Keratinocyte (primary cell): ENCODE measurements at regions not wholly inside any gene's neighbourhood (a gene's known extent, or its start where the extent isn't known, plus 50 kb on each side); places are given as distances from the start of the nearest gene placed in this dataset.

Experiments used
- DNase-seq: peaks from one replicate; pipeline ENCODE4 v3.0.0-alpha.2; 2011; ENCODE audit warnings: low read depth, missing footprints, low spot score
- FAIRE-seq: peaks from 2 replicates; lab custom pipeline; 2011; peaks lifted over from hg19 to GRCh38; lab: Jason Lieb, UNC
- H2AFZ ChIP-seq: 2 replicates; pipeline ENCODE4 v1.6.0; 2012; ENCODE audit warnings: low read length, control low read depth, inconsistent platforms; ENCODE audit not compliant: control insufficient read depth
- H3K27ac ChIP-seq: 2 replicates; pipeline ENCODE4 v1.5.1; 2011; ENCODE audit warnings: low read length; ENCODE audit not compliant: control insufficient read depth, insufficient read depth
- H3K27me3 ChIP-seq: 3 replicates; pipeline ENCODE4 v1.6.0; 2011; ENCODE audit warnings: low read length; ENCODE audit not compliant: control insufficient read depth, insufficient read depth; ENCODE audit errors: extremely low read depth
- H3K36me3 ChIP-seq, 2 experiments: 2 replicates in 1 of 2; 3 replicates in 1 of 2; pipeline ENCODE4 v1.5.1; 2011; ENCODE audit warnings: low read length in 2 of 2, mild to moderate bottlenecking in 1 of 2; ENCODE audit not compliant: control insufficient read depth in 2 of 2, insufficient read depth in 2 of 2; ENCODE audit errors: extremely low read depth in 1 of 2
- H3K4me1 ChIP-seq: 3 replicates; pipeline ENCODE4 v1.5.1; 2011; ENCODE audit warnings: low read length; ENCODE audit not compliant: control insufficient read depth, insufficient read depth; ENCODE audit errors: extremely low read depth
- H3K4me2 ChIP-seq: 3 replicates; pipeline ENCODE4 v1.6.0; 2011; ENCODE audit warnings: low read depth, low read length; ENCODE audit not compliant: control insufficient read depth, insufficient read depth; ENCODE audit errors: extremely low read depth
- H3K4me3 ChIP-seq, 3 experiments: fragments of 200-600 bp in 1 of 3; sonication (generic) in 1 of 3; 2 replicates in 2 of 3; 3 replicates in 1 of 3; pipeline ENCODE4 v1.5.1; 2011 to 2016; ENCODE audit warnings: low read length in 3 of 3, mild to moderate bottlenecking in 3 of 3, control low read depth in 2 of 3, inconsistent platforms in 1 of 3, low read depth in 1 of 3, mixed read lengths in 1 of 3, mixed run types in 1 of 3, moderate library complexity in 1 of 3; ENCODE audit not compliant: control insufficient read depth in 2 of 3, insufficient read depth in 2 of 3; ENCODE audit errors: extremely low read depth in 1 of 3
- H3K79me2 ChIP-seq: 2 replicates; pipeline ENCODE4 v1.6.0; 2012; ENCODE audit warnings: low read length; ENCODE audit not compliant: control insufficient read depth, insufficient read depth
- H3K9ac ChIP-seq: 3 replicates; pipeline ENCODE4 v1.6.0; 2011; ENCODE audit warnings: low read length; ENCODE audit not compliant: control insufficient read depth, insufficient read depth; ENCODE audit errors: extremely low read depth
- H3K9me1 ChIP-seq: 3 replicates; pipeline ENCODE4 v1.6.0; 2011; ENCODE audit warnings: low read length; ENCODE audit not compliant: control insufficient read depth, insufficient read depth; ENCODE audit errors: extremely low read depth
- H3K9me3 ChIP-seq: 2 replicates; pipeline ENCODE4 v1.5.1; 2012; ENCODE audit warnings: low read depth, low read length; ENCODE audit not compliant: control insufficient read depth
- H4K20me1 ChIP-seq: 3 replicates; pipeline ENCODE4 v1.6.0; 2011; ENCODE audit warnings: low read length; ENCODE audit not compliant: control insufficient read depth, insufficient read depth; ENCODE audit errors: extremely low read depth
- EZH2 ChIP-seq: IDR thresholded peaks from one replicate; pipeline ENCODE4 v1.6.1; 2012; ENCODE audit warnings: inconsistent platforms, mild to moderate bottlenecking, low read length, moderate library complexity
- dilution Hi-C: fragments of 300-500 bp; cut with MboI; formaldehyde crosslinking; loops from one replicate; pipeline ENCODE4 v1.7.0; 2020; ENCODE audit warnings: low sequenced_read_pairs; ENCODE audit not compliant: extremely low pct_ligation_motif_present
- TF ChIP-seq, protein P1 (sequence below), 3 experiments: IDR thresholded peaks in 1 of 3; conservative IDR thresholded peaks in 1 of 3; optimal IDR thresholded peaks in 1 of 3; 2 replicates in 2 of 3; 3 replicates in 1 of 3; pipeline versions ENCODE3 to v1.5.1; 2011; ENCODE audit warnings: low read length in 3 of 3, mild to moderate bottlenecking in 3 of 3, moderate library complexity in 2 of 3, control low read depth in 1 of 3, inconsistent platforms in 1 of 3; ENCODE audit not compliant: insufficient read depth in 2 of 3; ENCODE audit errors: extremely low read depth in 1 of 3

DNA sequence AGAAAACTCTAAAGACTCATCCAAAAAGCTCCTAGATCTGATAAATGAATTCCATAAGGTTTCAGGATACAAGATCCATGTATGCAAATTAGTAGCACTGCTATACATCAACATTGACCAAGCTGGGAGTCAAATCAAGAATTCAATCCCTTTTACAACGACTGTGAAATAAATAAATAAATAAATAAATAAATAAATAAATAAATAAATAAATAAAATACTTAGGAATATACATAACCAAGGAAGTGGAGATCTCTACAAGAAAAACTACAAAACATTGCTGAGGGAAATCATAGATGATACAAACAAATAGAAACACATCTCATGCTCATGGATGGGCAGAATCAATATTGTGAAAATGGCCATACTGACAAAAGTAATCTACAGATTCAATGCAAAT, 132.0 kb upstream of the NRSN1 start:
- no peaks in the 10 kb centered on the region for H3K79me2 ChIP-seq
- H3K4me3 ChIP-seq, result no peak overlapping the region
- no peaks in the 10 kb centered on the region for H3K27me3 ChIP-seq
- no peaks in the 10 kb centered on the region for H3K9me3 ChIP-seq
- DNase-seq (no peak), FAIRE-seq (no peak)
- H4K20me1 ChIP-seq, result no peaks in the 10 kb centered on the region
- H3K4me2 ChIP-seq, result no peak overlapping the region
- TF ChIP-seq, protein P1, sequence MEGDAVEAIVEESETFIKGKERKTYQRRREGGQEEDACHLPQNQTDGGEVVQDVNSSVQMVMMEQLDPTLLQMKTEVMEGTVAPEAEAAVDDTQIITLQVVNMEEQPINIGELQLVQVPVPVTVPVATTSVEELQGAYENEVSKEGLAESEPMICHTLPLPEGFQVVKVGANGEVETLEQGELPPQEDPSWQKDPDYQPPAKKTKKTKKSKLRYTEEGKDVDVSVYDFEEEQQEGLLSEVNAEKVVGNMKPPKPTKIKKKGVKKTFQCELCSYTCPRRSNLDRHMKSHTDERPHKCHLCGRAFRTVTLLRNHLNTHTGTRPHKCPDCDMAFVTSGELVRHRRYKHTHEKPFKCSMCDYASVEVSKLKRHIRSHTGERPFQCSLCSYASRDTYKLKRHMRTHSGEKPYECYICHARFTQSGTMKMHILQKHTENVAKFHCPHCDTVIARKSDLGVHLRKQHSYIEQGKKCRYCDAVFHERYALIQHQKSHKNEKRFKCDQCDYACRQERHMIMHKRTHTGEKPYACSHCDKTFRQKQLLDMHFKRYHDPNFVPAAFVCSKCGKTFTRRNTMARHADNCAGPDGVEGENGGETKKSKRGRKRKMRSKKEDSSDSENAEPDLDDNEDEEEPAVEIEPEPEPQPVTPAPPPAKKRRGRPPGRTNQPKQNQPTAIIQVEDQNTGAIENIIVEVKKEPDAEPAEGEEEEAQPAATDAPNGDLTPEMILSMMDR (optimal IDR thresholded peaks at IDR 0.05 in 1 of 3, IDR thresholded peaks at IDR 0.05 in 1 of 3, conservative IDR thresholded peaks at IDR 0.05 in 1 of 3; ENCODE audit: extremely low read depth in 1 of 3, insufficient read depth in 2 of 3, low read length in 3 of 3), result no peak
- no peak for TF ChIP-seq EZH2
- no peaks in the 10 kb centered on the region for H3K36me3 ChIP-seq
- no peak overlapping the region for H2AFZ ChIP-seq
- H3K9me1 ChIP-seq, result no peaks in the 10 kb centered on the region
- dilution Hi-C loops, result no loop called here
- no peak overlapping the region for H3K27ac ChIP-seq
- H3K9ac ChIP-seq, result no peak overlapping the region
- no peaks in the 10 kb centered on the region for H3K4me1 ChIP-seq

DNA sequence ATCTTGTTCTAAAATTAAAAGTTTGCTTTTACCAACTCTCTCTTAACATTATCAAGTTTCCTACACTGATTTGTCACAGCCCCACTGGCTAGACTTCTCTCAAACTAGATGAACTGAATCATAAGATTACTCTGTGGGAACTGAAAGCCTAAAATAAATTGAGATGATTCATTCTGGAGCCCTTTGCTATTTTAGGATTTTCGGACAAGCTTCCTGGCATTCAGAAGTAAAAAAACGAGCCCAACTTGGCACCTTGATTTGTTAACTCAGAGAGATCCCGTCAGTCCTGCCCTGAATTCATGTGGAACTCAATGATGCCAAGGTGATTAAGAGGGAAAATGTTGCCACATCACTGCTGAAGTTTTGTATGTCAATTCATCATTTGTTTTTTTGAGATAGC, 122.0 kb upstream of the NRSN1 start:
- no peaks in the 10 kb centered on the region for H3K9me1 ChIP-seq
- no peak overlapping the region for H2AFZ ChIP-seq
- TF ChIP-seq, protein P1 (optimal IDR thresholded peaks at IDR 0.05 in 1 of 3, IDR thresholded peaks at IDR 0.05 in 1 of 3, conservative IDR thresholded peaks at IDR 0.05 in 1 of 3; ENCODE audit: extremely low read depth in 1 of 3, insufficient read depth in 2 of 3, low read length in 3 of 3), result no peak
- no peak for TF ChIP-seq EZH2
- H3K27ac ChIP-seq, result no peak overlapping the region
- no peaks in the 10 kb centered on the region for H3K9me3 ChIP-seq
- H4K20me1 ChIP-seq, result no peaks in the 10 kb centered on the region
- no peak overlapping the region for H3K9ac ChIP-seq
- H3K36me3 ChIP-seq, result no peaks in the 10 kb centered on the region
- H3K4me3 ChIP-seq, result no peak overlapping the region
- H3K4me1 ChIP-seq, result no peaks in the 10 kb centered on the region
- DNase-seq, result no peak
- no peaks in the 10 kb centered on the region for H3K79me2 ChIP-seq
- H3K4me2 ChIP-seq, result no peak overlapping the region
- FAIRE-seq, result no peak
- dilution Hi-C loops, result no loop called here
- no peaks in the 10 kb centered on the region for H3K27me3 ChIP-seq
